ENCODE measurements at regions not wholly inside any gene's neighbourhood (a gene's known extent, or its start where the extent isn't known, plus 50 kb on each side); places are given as distances from the start of the nearest gene placed in this dataset.

- TF ChIP-seq CTCF (IDR thresholded peaks at IDR 0.05), result no peak
- no peak for TF ChIP-seq EP300 (IDR thresholded peaks at IDR 0.05)
- TF ChIP-seq POLR2A (IDR thresholded peaks at IDR 0.05; ENCODE audit: low read depth), result no peak
- no peak for TF ChIP-seq POLR2AphosphoS5 (IDR thresholded peaks at IDR 0.05)
These were observed 150.5 kb downstream of the TFAP2C start for GRCh38 chr20:56779452-56780143.

Data from esophagus muscularis mucosa (tissue), 4 donors.